ENCODE measurements at regions not wholly inside any gene's neighbourhood (a gene's known extent, or its start where the extent isn't known, plus 50 kb on each side); places are given as distances from the start of the nearest gene placed in this dataset.

DNA sequence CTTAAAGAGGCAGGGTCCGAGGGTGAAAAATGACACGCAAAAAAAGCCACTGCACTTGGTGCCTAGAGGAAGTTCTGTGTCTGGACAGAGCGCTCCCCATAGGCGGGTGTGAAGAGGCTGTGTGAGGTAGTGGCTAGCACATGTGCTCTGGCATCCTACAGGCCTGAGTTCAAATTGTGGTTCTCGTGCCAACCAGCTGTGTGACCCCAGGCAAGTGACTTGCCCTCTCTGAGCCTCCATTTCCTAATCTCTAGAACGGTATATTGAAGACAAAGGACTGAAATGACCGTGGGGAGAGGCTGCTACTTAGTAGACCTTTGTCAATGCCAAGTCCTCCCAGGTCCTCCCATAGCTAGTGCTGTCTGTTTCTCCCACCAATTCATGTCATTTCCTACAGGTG, 79.1 kb upstream of the MYL10 start:
- TF ChIP-seq CTCF (IDR thresholded peaks at IDR 0.05; ENCODE audit: insufficient read depth, low read depth, low read length): no peak
- no peak overlapping the region for H3K4me3 ChIP-seq (ENCODE audit: low read depth, low read length)

DNA sequence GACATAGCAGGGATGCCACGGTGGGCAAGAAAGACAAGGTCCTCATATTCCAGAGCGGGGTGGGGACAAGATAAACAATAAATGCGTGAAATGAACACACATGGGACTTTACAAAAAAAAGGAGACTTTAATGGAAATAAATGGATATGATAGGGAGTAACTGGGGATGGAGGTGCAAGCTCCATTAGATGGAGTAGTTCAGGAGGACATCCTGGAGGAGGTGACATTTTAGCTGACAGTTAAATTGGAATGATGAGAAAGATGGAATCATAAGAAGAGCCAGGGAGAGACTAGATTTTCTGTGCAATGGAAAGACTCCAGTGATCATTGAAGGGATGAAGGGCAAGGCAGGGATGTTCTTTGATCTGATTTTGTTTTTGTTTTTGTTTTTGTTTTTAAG, 83.6 kb upstream of the MYL10 start:
- no peak overlapping the region for H3K4me3 ChIP-seq (ENCODE audit: low read depth, low read length)
- no peak for TF ChIP-seq CTCF (IDR thresholded peaks at IDR 0.05; ENCODE audit: insufficient read depth, low read depth, low read length)
- DNase-seq (ENCODE audit: low read depth): no peak

More for the DNA sequence above, 79.1 kb upstream of the MYL10 start:
- DNase-seq (ENCODE audit: low read depth): no peak

DNA sequence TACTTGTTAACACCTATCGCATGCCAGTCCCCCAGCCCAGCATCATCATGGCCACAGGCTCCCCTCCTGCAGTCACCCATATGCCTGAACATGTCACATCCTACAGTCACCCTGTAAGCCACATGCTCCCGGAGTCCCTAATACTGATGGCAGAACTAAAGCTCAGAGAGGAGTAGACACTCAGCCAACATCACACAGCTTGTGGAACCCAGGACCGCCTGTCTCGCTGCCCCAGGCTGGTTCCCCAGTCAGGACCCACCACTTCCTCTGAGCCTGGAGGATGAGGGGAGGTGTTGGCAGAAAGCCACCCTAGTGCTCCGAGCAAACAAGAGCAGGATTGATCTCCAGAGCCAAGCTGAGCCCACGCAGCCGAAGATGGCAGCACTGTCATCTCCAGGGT, 85.0 kb upstream of the MYL10 start:
- TF ChIP-seq CTCF (IDR thresholded peaks at IDR 0.05; ENCODE audit: insufficient read depth, low read depth, low read length): no peak
- no peak overlapping the region for H3K4me3 ChIP-seq (ENCODE audit: low read depth, low read length)
- DNase-seq (ENCODE audit: low read depth): no peak

DNA sequence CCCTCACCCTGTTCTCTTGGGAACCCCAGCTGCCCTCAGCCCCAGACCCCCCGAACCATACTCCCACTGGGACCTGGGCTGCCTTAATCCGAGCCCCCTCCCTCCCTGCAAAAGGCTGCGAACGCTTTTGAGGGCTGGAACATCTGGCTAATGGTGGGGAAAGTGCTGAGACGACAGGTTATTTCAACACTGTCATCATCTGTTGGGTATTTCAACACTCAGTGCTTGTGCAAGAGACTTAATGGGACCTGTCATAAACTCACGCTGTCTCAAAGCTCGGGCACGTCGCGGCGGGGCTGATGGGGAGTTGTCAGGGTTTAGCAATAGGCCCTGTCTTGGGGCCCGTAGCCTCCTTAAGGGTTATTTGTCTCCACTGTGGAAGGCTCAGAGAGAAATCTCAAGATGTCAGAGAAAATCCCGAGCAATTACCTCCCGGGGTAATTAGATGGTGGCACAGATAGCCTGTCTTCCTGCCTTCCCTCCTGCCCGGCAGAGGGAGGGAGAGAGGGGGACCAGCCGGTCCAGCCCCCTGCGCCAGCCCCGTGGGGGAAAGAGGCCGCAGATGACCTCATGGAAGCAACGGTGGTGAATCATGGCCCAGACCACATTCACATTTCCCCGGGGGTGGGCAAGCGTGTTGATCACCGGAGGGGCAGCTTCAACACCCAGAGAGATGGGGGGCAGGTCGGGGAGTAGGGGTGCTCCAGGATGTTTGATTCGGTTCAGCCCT, 88.7 kb upstream of the MYL10 start:
- no peak for TF ChIP-seq CTCF (IDR thresholded peaks at IDR 0.05; ENCODE audit: insufficient read depth, low read depth, low read length)
- H3K4me3 ChIP-seq (ENCODE audit: low read depth, low read length): no peak overlapping the region
- DNase-seq (ENCODE audit: low read depth): peak; percentile 99

DNA sequence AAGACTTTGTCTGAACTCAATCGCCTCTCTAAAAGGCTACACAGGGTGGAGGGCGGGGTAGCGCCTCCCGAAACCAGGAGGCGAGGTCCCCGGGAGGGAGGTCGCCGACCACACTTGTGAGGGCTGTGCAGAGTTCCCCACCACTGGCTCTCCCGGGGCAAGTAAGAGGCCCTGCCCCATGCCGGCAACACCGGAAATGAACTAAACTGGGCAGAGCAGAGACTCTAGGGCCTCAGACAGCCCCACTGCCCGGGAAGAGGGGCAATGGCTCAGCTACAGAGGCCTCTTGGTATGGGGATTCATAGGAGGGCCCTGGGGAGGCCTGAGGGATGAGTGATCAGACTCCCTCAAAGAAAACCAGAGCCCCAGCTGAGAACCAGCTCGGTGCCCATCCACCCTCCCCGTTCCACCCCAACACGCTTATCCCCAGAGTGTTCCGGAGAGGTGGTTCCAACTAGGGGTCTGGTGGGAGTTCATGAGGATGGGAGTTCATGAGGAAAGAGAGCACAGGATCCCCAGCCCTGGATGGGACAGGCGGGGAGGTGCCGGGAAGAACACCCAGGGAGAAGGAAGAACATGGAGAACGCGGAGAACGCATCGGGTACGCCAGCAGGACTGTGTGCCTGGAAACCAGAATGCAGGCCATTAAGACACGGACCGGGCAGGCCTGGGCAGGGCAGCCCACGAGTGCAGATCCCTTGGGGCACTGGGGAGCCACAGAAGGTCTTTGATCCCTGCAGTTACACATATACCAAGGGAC, 89.4 kb upstream of the MYL10 start:
- H3K4me3 ChIP-seq (ENCODE audit: low read depth, low read length): no peak overlapping the region
- TF ChIP-seq CTCF (IDR thresholded peaks at IDR 0.05; ENCODE audit: insufficient read depth, low read depth, low read length): no peak
- peak; percentile 69 for DNase-seq (ENCODE audit: low read depth)

DNA sequence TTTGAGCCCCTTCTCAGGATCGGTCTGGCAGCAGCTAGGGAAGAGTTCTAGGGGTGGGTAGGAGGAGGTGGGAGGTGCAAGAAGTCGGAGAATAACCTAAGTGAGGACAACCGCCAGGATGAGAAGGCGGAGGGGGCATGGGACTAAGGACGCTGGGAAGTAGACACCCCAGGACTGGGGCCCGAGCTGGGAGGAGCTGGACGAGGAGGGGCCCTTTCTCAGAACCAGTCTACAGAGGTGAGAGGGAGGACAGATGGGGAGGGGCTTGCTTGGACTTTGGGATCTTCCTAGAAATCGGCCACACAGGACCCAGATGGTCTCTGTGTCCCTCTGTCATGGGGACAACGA, 90.0 kb upstream of the MYL10 start:
- no peak overlapping the region for H3K4me3 ChIP-seq (ENCODE audit: low read depth, low read length)
- no peak for TF ChIP-seq CTCF (IDR thresholded peaks at IDR 0.05; ENCODE audit: insufficient read depth, low read depth, low read length)
- no peak for DNase-seq (ENCODE audit: low read depth)
